ENCODE measurements at regions not wholly inside any gene's neighbourhood (a gene's known extent, or its start where the extent isn't known, plus 50 kb on each side); places are given as distances from the start of the nearest gene placed in this dataset.

GRCh38 chr3:194782698-194783404 lies 97.2 kb downstream of the FAM43A start:
- H3K4me1 ChIP-seq, result no peaks in the 10 kb centered on the region
- 73 to 85% methylated on average over 2 to 13 of the region's 13 CpGs for WGBS, 2 donors (ENCODE audit: low coverage in 1 of 2)
- H3K4me3 ChIP-seq, result no peak overlapping the region
- H3K36me3 ChIP-seq, result no peaks in the 10 kb centered on the region
- no peak for TF ChIP-seq CTCF (IDR thresholded peaks at IDR 0.05)
- no peak for TF ChIP-seq POLR2AphosphoS5 (IDR thresholded peaks at IDR 0.05)
- TF ChIP-seq EP300 (IDR thresholded peaks at IDR 0.05; ENCODE audit: low read depth), result no peak
- no peak for TF ChIP-seq POLR2A (IDR thresholded peaks at IDR 0.05)
- in situ Hi-C loops (cut with MboI; ENCODE audit: low pct_ligation_motif_present in 1 of 4, low pct_unique_long_range_greater_than_20kb in 1 of 4, low sequenced_read_pairs in 3 of 4) (no loop called here), intact Hi-C loops (cut with DNase I; ENCODE audit: low total_unique reads) (no loop called here)
- DNase-seq, result no peak
- H3K27me3 ChIP-seq, result no peaks in the 10 kb centered on the region
- no peak overlapping the region for H3K27ac ChIP-seq
- no peaks in the 10 kb centered on the region for H3K9me3 ChIP-seq

GRCh38 chr3:194784361-194784760 lies 98.7 kb downstream of the FAM43A start:
- no peaks in the 10 kb centered on the region for H3K9me3 ChIP-seq
- in situ Hi-C loops (cut with MboI; ENCODE audit: low pct_ligation_motif_present in 1 of 4, low pct_unique_long_range_greater_than_20kb in 1 of 4, low sequenced_read_pairs in 3 of 4) (no loop called here), intact Hi-C loops (cut with DNase I; ENCODE audit: low total_unique reads) (no loop called here)
- DNase-seq, result no peak
- H3K27ac ChIP-seq, result no peak overlapping the region
- 89 to 92% methylated on average over 4 to 5 of the region's 5 CpGs for WGBS, 2 donors (ENCODE audit: low coverage in 1 of 2)
- H3K27me3 ChIP-seq, result no peaks in the 10 kb centered on the region
- H3K4me3 ChIP-seq, result no peak overlapping the region
- H3K36me3 ChIP-seq, result no peaks in the 10 kb centered on the region
- H3K4me1 ChIP-seq, result no peaks in the 10 kb centered on the region
- no peak for TF ChIP-seq POLR2A (IDR thresholded peaks at IDR 0.05)
- TF ChIP-seq POLR2AphosphoS5 (IDR thresholded peaks at IDR 0.05), result no peak
- no peak for TF ChIP-seq EP300 (IDR thresholded peaks at IDR 0.05; ENCODE audit: low read depth)
- no peak for TF ChIP-seq CTCF (IDR thresholded peaks at IDR 0.05)

- H3K36me3 ChIP-seq, result no peaks in the 10 kb centered on the region
- no peak overlapping the region for H3K27ac ChIP-seq
- in situ Hi-C loops (cut with MboI; ENCODE audit: low pct_ligation_motif_present in 1 of 4, low pct_unique_long_range_greater_than_20kb in 1 of 4, low sequenced_read_pairs in 3 of 4) (no loop called here), intact Hi-C loops (cut with DNase I; ENCODE audit: low total_unique reads) (no loop called here)
- no peaks in the 10 kb centered on the region for H3K9me3 ChIP-seq
- H3K4me3 ChIP-seq, result no peak overlapping the region
- no peak for DNase-seq
- H3K4me1 ChIP-seq, result no peaks in the 10 kb centered on the region
- WGBS, 2 donors (ENCODE audit: low coverage in 1 of 2), result 63% methylated on average over 4 of the region's 4 CpGs; no CpG with 5 or more reads in 1 of the 2 donors
- no peaks in the 10 kb centered on the region for H3K27me3 ChIP-seq
- TF ChIP-seq CTCF (IDR thresholded peaks at IDR 0.05) (no peak), POLR2AphosphoS5 (IDR thresholded peaks at IDR 0.05) (no peak), EP300 (IDR thresholded peaks at IDR 0.05; ENCODE audit: low read depth) (no peak), POLR2A (IDR thresholded peaks at IDR 0.05) (no peak)
Observed at GRCh38 chr3:194785315-194785714, 99.6 kb downstream of the FAM43A start.

GRCh38 chr3:194787072-194787471 lies 101.4 kb downstream of the FAM43A start:
- TF ChIP-seq CTCF (IDR thresholded peaks at IDR 0.05), result no peak
- no peak for TF ChIP-seq POLR2A (IDR thresholded peaks at IDR 0.05)
- no peak for TF ChIP-seq POLR2AphosphoS5 (IDR thresholded peaks at IDR 0.05)
- WGBS, 2 donors (ENCODE audit: low coverage in 1 of 2), result 97% methylated on average over 2 of the region's 2 CpGs; no CpG with 5 or more reads in 1 of the 2 donors
- H3K27me3 ChIP-seq, result no peaks in the 10 kb centered on the region
- intact Hi-C loops (cut with DNase I; ENCODE audit: low total_unique reads) (no loop called here), in situ Hi-C loops (cut with MboI; ENCODE audit: low pct_ligation_motif_present in 1 of 4, low pct_unique_long_range_greater_than_20kb in 1 of 4, low sequenced_read_pairs in 3 of 4) (no loop called here)
- H3K36me3 ChIP-seq, result no peaks in the 10 kb centered on the region
- no peak overlapping the region for H3K4me3 ChIP-seq
- no peak for DNase-seq
- no peaks in the 10 kb centered on the region for H3K9me3 ChIP-seq
- H3K27ac ChIP-seq, result no peak overlapping the region
- H3K4me1 ChIP-seq, result no peaks in the 10 kb centered on the region

Data from transverse colon (tissue), 4 donors.